IPS DF 4.7 (cell line): ENCODE measurements at regions not wholly inside any gene's neighbourhood (a gene's known extent, or its start where the extent isn't known, plus 50 kb on each side); places are given as distances from the start of the nearest gene placed in this dataset.
"Not testable (repeated sequence)": the region's sequence is repeated elsewhere in the genome, so short reads cannot be mapped to it uniquely, and the experiment has no call there.

Experiments used
- DNase-seq: peaks from one replicate; pipeline ENCODE4 v3.0.0-alpha.2; 2013; ENCODE audit warnings: low spot score; ENCODE audit errors: extremely low read depth

GRCh38 chr2:195572895-195573683, 83.9 kb upstream of the SLC39A10 start:
- DNase-seq, result no peak

GRCh38 chr2:195570329-195570728, 86.7 kb upstream of the SLC39A10 start:
- DNase-seq, result no peak

GRCh38 chr2:195569255-195569654, 87.8 kb upstream of the SLC39A10 start:
- DNase-seq, result no peak

- not testable (repeated sequence) for DNase-seq
These were observed 92.3 kb upstream of the SLC39A10 start for GRCh38 chr2:195564625-195565135.

- DNase-seq, result no peak
These were observed 93.0 kb upstream of the SLC39A10 start for GRCh38 chr2:195563857-195564512.

GRCh38 chr2:195562570-195563566, 94.2 kb upstream of the SLC39A10 start:
- no peak for DNase-seq

- no peak for DNase-seq
These were observed 95.7 kb upstream of the SLC39A10 start for GRCh38 chr2:195561116-195561921.

- no peak for DNase-seq
These were observed 96.7 kb upstream of the SLC39A10 start for GRCh38 chr2:195560209-195560895.

- peak; percentile 30 for DNase-seq
These were observed 97.6 kb upstream of the SLC39A10 start for GRCh38 chr2:195559431-195559914.

GRCh38 chr2:195555971-195556370, 101.1 kb upstream of the SLC39A10 start:
- DNase-seq, result no peak

- no peak for DNase-seq
These were observed 104.4 kb upstream of the SLC39A10 start for GRCh38 chr2:195552581-195552980.

GRCh38 chr2:195548198-195548940, 108.7 kb upstream of the SLC39A10 start:
- no peak for DNase-seq

- not testable (repeated sequence) for DNase-seq
These were observed 109.7 kb upstream of the SLC39A10 start for GRCh38 chr2:195547268-195547840.

- no peak for DNase-seq
These were observed 111.2 kb upstream of the SLC39A10 start for GRCh38 chr2:195545811-195546210.

GRCh38 chr2:195543902-195544894, 112.8 kb upstream of the SLC39A10 start:
- DNase-seq, result no peak

- no peak for DNase-seq
These were observed 114.0 kb upstream of the SLC39A10 start for GRCh38 chr2:195543063-195543462.

GRCh38 chr2:195542067-195542466, 115.0 kb upstream of the SLC39A10 start:
- DNase-seq, result no peak

GRCh38 chr2:195538937-195539336, 118.1 kb upstream of the SLC39A10 start:
- no peak for DNase-seq
